Right atrium auricular region (tissue), 2 donors: ENCODE measurements at regions not wholly inside any gene's neighbourhood (a gene's known extent, or its start where the extent isn't known, plus 50 kb on each side); places are given as distances from the start of the nearest gene placed in this dataset.

Experiments
- DNase-seq: peaks from one replicate; pipeline ENCODE4 v3.0.0-alpha.2; 2019; ENCODE audit warnings: low spot score
- H3K27ac ChIP-seq, 2 donors: fragments of 200-600 bp; sonication (generic); 1 replicate in 1 of 2; 2 replicates in 1 of 2; pipeline ENCODE4 v1.5.1; 2016 to 2019
- H3K27me3 ChIP-seq, 2 donors: fragments of 200-600 bp; sonication (generic); one replicate each; pipeline versions ENCODE4 v1.5.1 to v1.6.0; 2017 to 2019
- H3K36me3 ChIP-seq: fragments of 200-600 bp; sonication (generic); one replicate; pipeline ENCODE4 v1.5.1; 2016
- H3K4me1 ChIP-seq, 2 donors: fragments of 200-600 bp; sonication (generic); one replicate each; pipeline versions ENCODE4 v1.5.1 to v1.6.0; 2017 to 2019
- H3K4me3 ChIP-seq, 2 donors: fragments of 200-600 bp; sonication (generic); 1 replicate in 1 of 2; 2 replicates in 1 of 2; pipeline ENCODE4 v1.5.1; 2017 to 2019; ENCODE audit warnings: mild to moderate bottlenecking in 1 of 2, moderate library complexity in 1 of 2
- H3K9me3 ChIP-seq, 2 donors: fragments of 200-600 bp; sonication (generic); one replicate each; pipeline ENCODE4 v1.5.1; 2019
- TF ChIP-seq, protein P1 (sequence below), 2 donors: fragments of 200-600 bp; sonication (generic); IDR thresholded peaks; one replicate each; pipeline ENCODE4 v1.5.1; 2019; ENCODE audit warnings: antibody characterized with exemption in 2 of 2

- Histone ChIP-seq H3K27me3 (no peaks in the 10 kb centered on the region), H3K4me3 (no peak overlapping the region), H3K36me3 (no peaks in the 10 kb centered on the region), H3K4me1 (no peaks in the 10 kb centered on the region), H3K9me3 (no peaks in the 10 kb centered on the region), H3K27ac (no peak overlapping the region)
- DNase-seq = no peak
- TF ChIP-seq, protein P1, sequence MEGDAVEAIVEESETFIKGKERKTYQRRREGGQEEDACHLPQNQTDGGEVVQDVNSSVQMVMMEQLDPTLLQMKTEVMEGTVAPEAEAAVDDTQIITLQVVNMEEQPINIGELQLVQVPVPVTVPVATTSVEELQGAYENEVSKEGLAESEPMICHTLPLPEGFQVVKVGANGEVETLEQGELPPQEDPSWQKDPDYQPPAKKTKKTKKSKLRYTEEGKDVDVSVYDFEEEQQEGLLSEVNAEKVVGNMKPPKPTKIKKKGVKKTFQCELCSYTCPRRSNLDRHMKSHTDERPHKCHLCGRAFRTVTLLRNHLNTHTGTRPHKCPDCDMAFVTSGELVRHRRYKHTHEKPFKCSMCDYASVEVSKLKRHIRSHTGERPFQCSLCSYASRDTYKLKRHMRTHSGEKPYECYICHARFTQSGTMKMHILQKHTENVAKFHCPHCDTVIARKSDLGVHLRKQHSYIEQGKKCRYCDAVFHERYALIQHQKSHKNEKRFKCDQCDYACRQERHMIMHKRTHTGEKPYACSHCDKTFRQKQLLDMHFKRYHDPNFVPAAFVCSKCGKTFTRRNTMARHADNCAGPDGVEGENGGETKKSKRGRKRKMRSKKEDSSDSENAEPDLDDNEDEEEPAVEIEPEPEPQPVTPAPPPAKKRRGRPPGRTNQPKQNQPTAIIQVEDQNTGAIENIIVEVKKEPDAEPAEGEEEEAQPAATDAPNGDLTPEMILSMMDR (IDR thresholded peaks at IDR 0.05) = no peak
These were observed 56.9 kb upstream of the INTU start for GRCh38 chr4:127575888-127576287.

GRCh38 chr4:127578491-127578890 is 54.3 kb upstream of the INTU start:
- Histone ChIP-seq H3K4me3 (no peak overlapping the region), H3K4me1 (no peaks in the 10 kb centered on the region), H3K27ac (no peak overlapping the region), H3K9me3 (no peaks in the 10 kb centered on the region), H3K36me3 (no peaks in the 10 kb centered on the region), H3K27me3 (no peaks in the 10 kb centered on the region)
- no peak for DNase-seq
- TF ChIP-seq, protein P1 (IDR thresholded peaks at IDR 0.05) = no peak

DNA sequence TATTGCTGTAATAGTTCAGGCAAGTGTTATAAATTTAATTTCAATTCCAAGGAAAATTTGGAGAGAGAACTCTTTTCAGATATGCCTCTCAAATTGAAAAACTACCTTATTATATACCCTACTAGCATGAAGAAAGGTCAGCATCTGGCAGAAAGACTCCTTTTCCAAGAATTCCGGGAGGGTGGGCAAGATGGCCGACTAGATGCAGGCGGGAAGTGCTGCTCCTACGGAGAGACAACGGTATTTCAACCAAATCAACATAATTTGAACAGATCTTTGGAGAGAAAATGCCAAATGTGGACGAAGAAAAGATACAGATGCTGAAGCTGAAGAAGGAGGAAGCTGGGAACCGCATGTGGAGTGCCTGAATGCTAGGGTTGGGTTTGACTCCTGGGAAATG is 53.8 kb upstream of the INTU start:
- TF ChIP-seq, protein P1 (IDR thresholded peaks at IDR 0.05) = no peak
- H3K4me1 ChIP-seq = no peaks in the 10 kb centered on the region
- H3K36me3 ChIP-seq = no peaks in the 10 kb centered on the region
- H3K27me3 ChIP-seq = no peaks in the 10 kb centered on the region
- no peaks in the 10 kb centered on the region for H3K9me3 ChIP-seq
- no peak overlapping the region for H3K27ac ChIP-seq
- DNase-seq = no peak
- no peak overlapping the region for H3K4me3 ChIP-seq

- Histone ChIP-seq H3K27me3 (no peaks in the 10 kb centered on the region), H3K4me3 (no peak overlapping the region), H3K27ac (no peak overlapping the region), H3K36me3 (no peaks in the 10 kb centered on the region), H3K9me3 (no peaks in the 10 kb centered on the region), H3K4me1 (no peaks in the 10 kb centered on the region)
- TF ChIP-seq, protein P1 (IDR thresholded peaks at IDR 0.05) = no peak
- no peak for DNase-seq
These were observed 52.9 kb upstream of the INTU start for GRCh38 chr4:127579821-127580220.

DNA sequence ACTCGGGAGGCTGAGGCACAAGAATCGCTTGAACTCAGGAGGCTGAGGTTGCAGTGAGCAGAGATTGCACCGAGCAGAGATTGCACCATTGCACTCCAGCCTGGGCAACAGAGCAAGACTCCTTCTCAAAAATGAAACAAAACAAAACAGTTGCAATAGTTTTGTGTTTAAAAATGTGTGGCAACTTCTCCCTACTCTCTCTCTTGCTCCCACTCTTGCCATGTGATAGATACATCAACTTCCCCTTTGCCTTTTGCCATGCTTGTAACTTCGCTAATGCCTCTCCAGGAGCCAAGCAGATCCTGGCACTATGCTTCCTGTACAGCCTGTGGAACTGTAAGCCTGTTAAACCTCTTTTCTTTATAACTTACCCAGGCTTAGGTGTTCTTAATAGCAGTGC is 52.5 kb upstream of the INTU start:
- H3K36me3 ChIP-seq = no peaks in the 10 kb centered on the region
- H3K9me3 ChIP-seq = no peaks in the 10 kb centered on the region
- DNase-seq = no peak

GRCh38 chr4:127580891-127581290 is 51.9 kb upstream of the INTU start:
- no peaks in the 10 kb centered on the region for H3K4me1 ChIP-seq
- no peaks in the 10 kb centered on the region for H3K36me3 ChIP-seq
- no peak overlapping the region for H3K27ac ChIP-seq
- no peaks in the 10 kb centered on the region for H3K27me3 ChIP-seq
- DNase-seq = no peak
- TF ChIP-seq, protein P1 (IDR thresholded peaks at IDR 0.05) = no peak
- H3K4me3 ChIP-seq = no peak overlapping the region
- no peaks in the 10 kb centered on the region for H3K9me3 ChIP-seq

More for the DNA sequence above, 52.5 kb upstream of the INTU start:
- Histone ChIP-seq H3K27me3 (no peaks in the 10 kb centered on the region), H3K27ac (no peak overlapping the region), H3K4me1 (no peaks in the 10 kb centered on the region), H3K4me3 (no peak overlapping the region)
- TF ChIP-seq, protein P1 (IDR thresholded peaks at IDR 0.05) = no peak
